HG02884 (cell line): ENCODE measurements at regions not wholly inside any gene's neighbourhood (a gene's known extent, or its start where the extent isn't known, plus 50 kb on each side); places are given as distances from the start of the nearest gene placed in this dataset.
"Not testable (repeated sequence)": the region's sequence is repeated elsewhere in the genome, so short reads cannot be mapped to it uniquely, and the experiment has no call there.

Experiments
- ATAC-seq: cut with Tn5 transposase; IDR thresholded peaks from one replicate; pipeline ENCODE4 v1.9.1; 2021; ENCODE audit warnings: mild to moderate bottlenecking, moderate library complexity; ENCODE audit not compliant: unreplicated experiment

GRCh38 chr13:33645591-33646554 is 172.1 kb upstream of the RFC3 start:
- ATAC-seq, result peak; percentile 39

GRCh38 chr13:33649212-33649878 is 168.6 kb upstream of the RFC3 start:
- no peak for ATAC-seq

GRCh38 chr13:33651766-33652165 is 166.2 kb upstream of the RFC3 start:
- no peak for ATAC-seq

GRCh38 chr13:33657274-33657673 is 160.7 kb upstream of the RFC3 start:
- ATAC-seq, result no peak

GRCh38 chr13:33659466-33659865 is 158.5 kb upstream of the RFC3 start:
- ATAC-seq, result no peak

GRCh38 chr13:33659894-33660293 is 158.1 kb upstream of the RFC3 start:
- ATAC-seq, result no peak

GRCh38 chr13:33662392-33662791 is 155.6 kb upstream of the RFC3 start:
- no peak for ATAC-seq

- ATAC-seq, result no peak
These were observed 152.2 kb upstream of the RFC3 start for GRCh38 chr13:33665626-33666175.

- no peak for ATAC-seq
These were observed 146.4 kb upstream of the RFC3 start for GRCh38 chr13:33671560-33671959.

GRCh38 chr13:33672022-33672421 is 145.9 kb upstream of the RFC3 start:
- ATAC-seq, result not testable (repeated sequence)

- ATAC-seq, result no peak
These were observed 141.6 kb upstream of the RFC3 start for GRCh38 chr13:33676045-33676989.

GRCh38 chr13:33677215-33677614 is 140.7 kb upstream of the RFC3 start:
- no peak for ATAC-seq

GRCh38 chr13:33678084-33678483 is 139.9 kb upstream of the RFC3 start:
- ATAC-seq, result no peak

GRCh38 chr13:33678906-33679657 is 138.9 kb upstream of the RFC3 start:
- ATAC-seq, result peak; percentile 95

- no peak for ATAC-seq
These were observed 138.3 kb upstream of the RFC3 start for GRCh38 chr13:33679658-33680012.

- ATAC-seq, result no peak
These were observed 135.9 kb upstream of the RFC3 start for GRCh38 chr13:33682020-33682564.

GRCh38 chr13:33682646-33683045 is 135.3 kb upstream of the RFC3 start:
- not testable (repeated sequence) for ATAC-seq

GRCh38 chr13:33683376-33683775 is 134.6 kb upstream of the RFC3 start:
- ATAC-seq, result no peak

GRCh38 chr13:33684874-33685273 is 133.1 kb upstream of the RFC3 start:
- ATAC-seq, result no peak
